CD4-positive, CD25-positive, alpha-beta regulatory T cell (primary cell): ENCODE measurements at regions not wholly inside any gene's neighbourhood (a gene's known extent, or its start where the extent isn't known, plus 50 kb on each side); places are given as distances from the start of the nearest gene placed in this dataset.

Source experiments
- ATAC-seq, 2 donors: fragments of 150-1000 bp; cut with Tn5 transposase; one replicate each; pipeline ENCODE4 v1.10.0; 2021; ENCODE audit warnings: low read depth in 2 of 2, moderate number of reproducible peaks in 2 of 2, moderate library complexity in 1 of 2
- DNase-seq, 3 donors: peaks; one replicate each; pipeline versions ENCODE4 v3.0.0 to v3.0.0-alpha.2; 2012 to 2022; ENCODE audit warnings: mixed read lengths in 1 of 3
- H3K27ac ChIP-seq: one replicate; pipeline ENCODE4 v1.7.0; 2013; ENCODE audit warnings: mild to moderate bottlenecking, low read length; ENCODE audit not compliant: insufficient read depth, poor library complexity, severe bottlenecking
- H3K27me3 ChIP-seq: one replicate; pipeline ENCODE4 v1.7.0; 2013; ENCODE audit warnings: low read length; ENCODE audit not compliant: control insufficient read depth, insufficient read depth
- H3K36me3 ChIP-seq: one replicate; pipeline ENCODE4 v1.7.0; 2013; ENCODE audit warnings: mild to moderate bottlenecking, low read length, moderate library complexity; ENCODE audit not compliant: control insufficient read depth, insufficient read depth
- H3K4me1 ChIP-seq: 2 replicates; pipeline ENCODE4 v1.7.0; 2013; ENCODE audit warnings: mild to moderate bottlenecking, low read length; ENCODE audit not compliant: insufficient read depth, control insufficient read depth, poor library complexity, severe bottlenecking
- H3K4me3 ChIP-seq: one replicate; pipeline ENCODE4 v1.7.0; 2013; ENCODE audit warnings: low read depth, mild to moderate bottlenecking, low read length, moderate library complexity
- H3K9me3 ChIP-seq, 2 experiments: 1 replicate in 1 of 2; 2 replicates in 1 of 2; pipeline ENCODE4 v1.7.0; 2013; ENCODE audit warnings: low read length in 2 of 2, mild to moderate bottlenecking in 1 of 2, moderate library complexity in 1 of 2; ENCODE audit not compliant: control insufficient read depth in 2 of 2
- H3K27ac Mint-ChIP-seq, 3 donors: one replicate each; pipeline ENCODE4 v1.8.0; 2020 to 2022; ENCODE audit warnings: mild to moderate bottlenecking in 3 of 3, mixed read lengths in 3 of 3, moderate library complexity in 2 of 3
- H3K27me3 Mint-ChIP-seq: one replicate; pipeline ENCODE4 v1.8.0; 2022; ENCODE audit warnings: mild to moderate bottlenecking, mixed read lengths
- H3K36me3 Mint-ChIP-seq: one replicate; pipeline ENCODE4 v1.8.0; 2020; ENCODE audit warnings: mixed read lengths
- H3K4me1 Mint-ChIP-seq, 4 donors: one replicate each; pipeline ENCODE4 v1.8.0; 2020 to 2022; ENCODE audit warnings: mixed read lengths in 4 of 4, mild to moderate bottlenecking in 1 of 4
- H3K4me3 Mint-ChIP-seq, 4 donors: one replicate each; pipeline ENCODE4 v1.8.0; 2020 to 2022; ENCODE audit warnings: mild to moderate bottlenecking in 4 of 4, mixed read lengths in 4 of 4, moderate library complexity in 3 of 4
- H3K9me3 Mint-ChIP-seq, 7 donors: one replicate each; pipeline ENCODE4 v1.8.0; 2020 to 2022; ENCODE audit warnings: mixed read lengths in 7 of 7, mild to moderate bottlenecking in 3 of 7, moderate library complexity in 2 of 7

GRCh38 chr2:237150186-237150585 lies 64.5 kb downstream of the COPS8 start:
- peaks cover 14 to 24% of the 10 kb centered on the region in 2 experiments for H3K9me3 ChIP-seq
- ATAC-seq (no peak), DNase-seq (no peak)
- H3K27me3 ChIP-seq = no peaks in the 10 kb centered on the region
- H3K36me3 Mint-ChIP-seq = no peaks in the 10 kb centered on the region
- no peaks in the 10 kb centered on the region for H3K36me3 ChIP-seq
- no peaks in the 10 kb centered on the region for H3K4me1 ChIP-seq
- peaks cover 9% of the 10 kb centered on the region for H3K27me3 Mint-ChIP-seq
- no peak overlapping the region for H3K27ac ChIP-seq
- H3K27ac Mint-ChIP-seq = no peak overlapping the region
- no peak overlapping the region for H3K4me3 Mint-ChIP-seq
- H3K4me1 Mint-ChIP-seq = no peaks in the 10 kb centered on the region
- H3K4me3 ChIP-seq = no peak overlapping the region
- H3K9me3 Mint-ChIP-seq = peaks cover 0 to 27% (median 10%) of the 10 kb centered on the region in 7 donors

GRCh38 chr2:237150831-237151375 lies 65.2 kb downstream of the COPS8 start:
- Mint-ChIP-seq H3K27me3 (peaks cover 9% of the 10 kb centered on the region), H3K27ac (no peak overlapping the region), H3K9me3 (peaks cover 0 to 24% (median 9%) of the 10 kb centered on the region in 7 donors), H3K4me3 (no peak overlapping the region), H3K4me1 (peaks cover 0 to 5% (median 0%) of the 10 kb centered on the region in 4 donors), H3K36me3 (no peaks in the 10 kb centered on the region)
- Histone ChIP-seq H3K4me1 (no peaks in the 10 kb centered on the region), H3K4me3 (no peak overlapping the region), H3K27ac (no peak overlapping the region), H3K27me3 (no peaks in the 10 kb centered on the region), H3K9me3 (peaks cover 14 to 24% of the 10 kb centered on the region in 2 experiments), H3K36me3 (no peaks in the 10 kb centered on the region)
- DNase-seq (no peak), ATAC-seq (no peak)

GRCh38 chr2:237152361-237152760 lies 66.7 kb downstream of the COPS8 start:
- peaks cover 0 to 10% (median 3%) of the 10 kb centered on the region in 7 donors for H3K9me3 Mint-ChIP-seq
- no peaks in the 10 kb centered on the region for H3K36me3 ChIP-seq
- H3K27ac ChIP-seq = no peak overlapping the region
- no peak overlapping the region for H3K4me3 Mint-ChIP-seq
- peaks cover 0 to 7% (median 0%) of the 10 kb centered on the region in 4 donors for H3K4me1 Mint-ChIP-seq
- H3K36me3 Mint-ChIP-seq = no peaks in the 10 kb centered on the region
- H3K4me1 ChIP-seq = no peaks in the 10 kb centered on the region
- peaks cover 9% of the 10 kb centered on the region for H3K27me3 Mint-ChIP-seq
- peaks cover 6 to 11% of the 10 kb centered on the region in 2 experiments for H3K9me3 ChIP-seq
- no peak overlapping the region for H3K27ac Mint-ChIP-seq
- DNase-seq = no peak
- H3K27me3 ChIP-seq = no peaks in the 10 kb centered on the region
- no peak for ATAC-seq
- H3K4me3 ChIP-seq = no peak overlapping the region

GRCh38 chr2:237153181-237153580 lies 67.5 kb downstream of the COPS8 start:
- no peak overlapping the region for H3K4me3 ChIP-seq
- H3K4me3 Mint-ChIP-seq = no peak overlapping the region
- ATAC-seq (no peak), DNase-seq (no peak)
- H3K27me3 Mint-ChIP-seq = peaks cover 5% of the 10 kb centered on the region
- no peaks in the 10 kb centered on the region for H3K27me3 ChIP-seq
- H3K9me3 Mint-ChIP-seq = peaks cover 0 to 3% (median 2%) of the 10 kb centered on the region in 7 donors
- H3K36me3 Mint-ChIP-seq = no peaks in the 10 kb centered on the region
- H3K27ac Mint-ChIP-seq = no peak overlapping the region
- no peaks in the 10 kb centered on the region for H3K36me3 ChIP-seq
- H3K4me1 Mint-ChIP-seq = peaks cover 0 to 7% (median 0%) of the 10 kb centered on the region in 4 donors
- peaks cover 0 to 3% of the 10 kb centered on the region in 2 experiments for H3K9me3 ChIP-seq
- H3K27ac ChIP-seq = no peak overlapping the region
- no peaks in the 10 kb centered on the region for H3K4me1 ChIP-seq

GRCh38 chr2:237154082-237154638 lies 68.5 kb downstream of the COPS8 start:
- Histone ChIP-seq H3K4me3 (no peak overlapping the region), H3K27me3 (no peaks in the 10 kb centered on the region), H3K9me3 (no peaks in the 10 kb centered on the region), H3K4me1 (no peaks in the 10 kb centered on the region), H3K36me3 (no peaks in the 10 kb centered on the region), H3K27ac (no peak overlapping the region)
- peak; percentile 29 to 64 (median 62) for DNase-seq
- Mint-ChIP-seq H3K4me3 (no peak overlapping the region), H3K9me3 (peaks cover 0 to 3% (median 0%) of the 10 kb centered on the region in 7 donors), H3K4me1 (peaks cover 0 to 12% (median 0%) of the 10 kb centered on the region in 4 donors), H3K36me3 (no peaks in the 10 kb centered on the region), H3K27me3 (peaks cover 5% of the 10 kb centered on the region), H3K27ac (no peak overlapping the region)
- ATAC-seq = no peak

- Histone ChIP-seq H3K4me1 (no peaks in the 10 kb centered on the region), H3K27ac (no peak overlapping the region), H3K27me3 (no peaks in the 10 kb centered on the region), H3K9me3 (no peaks in the 10 kb centered on the region), H3K36me3 (no peaks in the 10 kb centered on the region), H3K4me3 (no peak overlapping the region)
- Mint-ChIP-seq H3K36me3 (no peaks in the 10 kb centered on the region), H3K27me3 (peaks cover 5% of the 10 kb centered on the region), H3K27ac (peak overlapping the region in 1 of 3 donors; percentile 74), H3K9me3 (peaks cover 0 to 3% (median 0%) of the 10 kb centered on the region in 7 donors), H3K4me1 (peaks cover 0 to 16% (median 0%) of the 10 kb centered on the region in 4 donors), H3K4me3 (peak overlapping the region in 1 of 4 donors; percentile 36)
- no peak for ATAC-seq
- peak in 1 of 3 donors; percentile 5 for DNase-seq
Measured at GRCh38 chr2:237154884-237155851, 69.5 kb downstream of the COPS8 start.

- H3K27ac ChIP-seq = no peak overlapping the region
Measured at GRCh38 chr2:237156031-237156856, 70.6 kb downstream of the COPS8 start.

More at GRCh38 chr2:237156031-237156856, 70.6 kb downstream of the COPS8 start:
- Mint-ChIP-seq H3K4me3 (no peak overlapping the region), H3K27me3 (peaks cover 5% of the 10 kb centered on the region), H3K36me3 (no peaks in the 10 kb centered on the region), H3K4me1 (peaks cover 0 to 16% (median 0%) of the 10 kb centered on the region in 4 donors), H3K27ac (no peak overlapping the region), H3K9me3 (peaks cover 0 to 3% (median 0%) of the 10 kb centered on the region in 7 donors)
- no peaks in the 10 kb centered on the region for H3K4me1 ChIP-seq
- H3K27me3 ChIP-seq = no peaks in the 10 kb centered on the region
- ATAC-seq = no peak
- DNase-seq = peak in 1 of 3 donors; percentile 5
- no peak overlapping the region for H3K4me3 ChIP-seq
- H3K36me3 ChIP-seq = no peaks in the 10 kb centered on the region
- no peaks in the 10 kb centered on the region for H3K9me3 ChIP-seq
